Fibroblast of skin of scalp (primary cell): ENCODE measurements at regions not wholly inside any gene's neighbourhood (a gene's known extent, or its start where the extent isn't known, plus 50 kb on each side); places are given as distances from the start of the nearest gene placed in this dataset.
"Not testable (repeated sequence)": the region's sequence is repeated elsewhere in the genome, so short reads cannot be mapped to it uniquely, and the experiment has no call there.

ENCODE experiments used
- DNase-seq: peaks from one replicate; pipeline ENCODE4 v3.0.0-alpha.2; 2013

DNA sequence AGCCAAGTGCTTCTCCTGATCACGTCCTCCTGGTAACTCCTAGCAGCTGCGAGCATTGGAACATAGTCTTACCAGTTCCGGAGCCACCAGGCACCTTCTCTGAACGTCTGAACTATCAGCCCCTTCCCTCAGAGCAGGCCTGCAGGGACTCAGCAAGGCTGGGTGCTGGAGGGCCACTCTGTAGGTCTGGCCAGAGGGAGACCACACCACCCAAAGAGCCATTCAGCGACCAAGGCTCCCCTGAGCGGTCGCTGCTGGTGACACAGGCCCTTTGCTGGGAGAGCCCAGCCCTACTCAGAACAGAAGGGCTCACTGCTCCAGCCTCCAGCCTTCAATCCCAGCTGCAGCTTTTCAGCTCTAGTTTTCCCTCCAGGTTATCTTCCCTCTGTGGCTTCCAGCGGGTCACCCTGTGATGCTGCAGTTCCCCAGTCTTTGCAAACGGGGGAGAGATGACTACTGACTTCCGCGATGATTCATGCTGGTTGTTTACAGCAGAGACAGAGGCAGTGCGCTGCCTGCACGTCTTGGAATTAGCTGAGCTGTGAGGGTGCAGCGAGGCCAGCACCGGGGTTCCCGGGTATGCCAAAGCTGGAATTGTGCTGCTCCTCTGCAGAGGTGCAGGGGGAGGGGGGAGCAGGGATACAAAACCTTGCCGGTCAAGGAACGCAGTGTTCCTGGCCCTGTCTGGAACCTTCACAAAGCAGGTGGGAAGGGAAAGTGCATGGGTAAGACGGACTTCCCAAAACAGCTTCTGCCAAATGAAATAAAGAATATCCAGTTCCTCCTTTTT lies 161.4 kb downstream of the LY86 start:
- DNase-seq, result peak; percentile 68

DNA sequence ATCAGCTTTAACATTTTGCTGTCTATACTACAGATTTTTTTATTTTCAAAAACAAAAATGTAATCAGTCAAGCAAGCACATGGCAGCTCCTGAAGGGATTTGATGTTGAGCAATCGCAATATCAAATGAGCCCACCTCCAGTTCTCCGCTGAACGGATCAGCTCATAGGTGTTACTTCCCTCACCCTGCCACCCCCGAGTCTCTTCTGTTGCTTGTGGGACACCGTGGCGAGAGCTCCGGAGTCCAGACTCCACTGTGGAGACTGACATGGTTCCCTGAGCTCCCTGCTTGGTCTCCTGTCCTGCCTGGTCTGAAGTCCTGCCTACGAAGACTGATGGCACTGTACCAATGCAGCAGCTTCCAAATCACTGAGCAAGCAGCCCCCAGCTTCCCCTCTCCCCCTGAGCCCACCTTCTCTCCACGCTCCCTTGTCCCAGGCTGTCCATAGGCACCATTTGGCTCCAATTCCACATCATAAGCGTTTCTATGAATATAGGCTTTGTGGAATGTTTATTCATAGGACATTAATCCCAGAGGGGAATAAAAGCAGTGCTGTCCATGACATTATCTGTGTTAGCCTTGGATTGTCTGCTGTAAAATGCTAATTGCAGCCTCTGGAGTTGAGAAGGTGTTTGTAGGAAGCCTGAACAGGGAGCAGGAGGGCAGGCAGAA lies 162.2 kb downstream of the LY86 start:
- DNase-seq, result no peak

GRCh38 chr6:6751266-6751596 lies 162.7 kb downstream of the LY86 start:
- no peak for DNase-seq

- DNase-seq, result no peak
Observed at GRCh38 chr6:6751619-6752023, 163.1 kb downstream of the LY86 start.

DNA sequence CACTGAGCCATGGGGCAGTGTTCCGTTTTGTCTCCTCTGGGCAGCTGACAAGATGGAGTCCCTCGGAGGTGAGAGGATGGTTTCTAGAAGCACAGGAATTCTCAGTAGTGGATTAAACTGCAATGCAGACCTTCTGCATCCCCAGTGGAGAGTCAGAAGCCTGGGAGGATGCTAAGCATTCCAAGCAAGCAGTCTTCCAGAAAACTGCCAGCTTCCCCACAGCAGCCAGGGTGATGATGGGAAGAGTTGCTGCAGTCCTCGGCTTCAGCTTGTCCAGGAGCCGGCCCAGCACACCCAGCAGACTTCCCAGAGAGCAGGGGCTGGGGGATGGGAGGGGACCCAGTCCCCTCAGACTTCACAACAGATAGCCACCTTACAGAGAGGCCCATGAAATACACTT lies 163.6 kb downstream of the LY86 start:
- peak; percentile 58 for DNase-seq

DNA sequence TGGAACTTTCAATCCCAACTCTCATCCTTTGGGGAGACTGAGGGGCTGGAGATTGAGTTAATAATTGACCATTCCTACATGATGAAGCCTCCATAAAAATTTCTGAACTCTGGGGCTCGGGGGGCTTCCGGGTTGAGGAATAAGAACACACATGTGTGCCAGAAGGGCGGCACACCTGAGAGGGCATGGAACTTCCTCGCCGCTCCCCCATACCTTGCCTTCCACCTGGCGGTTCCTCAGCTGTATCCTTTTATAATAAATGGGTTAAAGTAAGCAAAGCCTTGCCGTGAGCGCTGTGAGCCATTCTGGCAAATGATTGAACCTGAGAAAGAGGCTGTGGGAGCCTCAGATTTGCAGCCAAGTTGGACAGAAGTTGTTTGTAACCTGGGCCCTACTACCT lies 164.8 kb downstream of the LY86 start:
- no peak for DNase-seq

DNA sequence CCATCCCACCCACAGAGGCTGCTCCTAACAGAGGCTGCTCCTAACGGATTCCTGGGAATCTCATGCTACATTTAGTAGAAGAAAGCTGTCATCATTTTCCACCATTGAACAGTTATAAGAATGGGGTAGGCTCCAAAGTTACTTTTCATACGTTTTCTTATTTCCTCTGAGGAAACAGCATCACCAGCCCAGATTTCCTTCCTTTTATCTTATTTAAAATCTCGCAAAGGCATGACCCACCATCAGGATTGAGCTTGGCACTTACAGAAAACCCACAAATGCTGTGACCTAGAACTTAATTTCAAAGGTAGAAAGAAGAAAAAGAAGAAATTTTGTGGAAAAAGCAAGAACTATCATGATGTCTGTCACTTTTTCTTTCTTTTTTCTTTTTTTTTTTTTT lies 168.0 kb downstream of the LY86 start:
- DNase-seq, result no peak

DNA sequence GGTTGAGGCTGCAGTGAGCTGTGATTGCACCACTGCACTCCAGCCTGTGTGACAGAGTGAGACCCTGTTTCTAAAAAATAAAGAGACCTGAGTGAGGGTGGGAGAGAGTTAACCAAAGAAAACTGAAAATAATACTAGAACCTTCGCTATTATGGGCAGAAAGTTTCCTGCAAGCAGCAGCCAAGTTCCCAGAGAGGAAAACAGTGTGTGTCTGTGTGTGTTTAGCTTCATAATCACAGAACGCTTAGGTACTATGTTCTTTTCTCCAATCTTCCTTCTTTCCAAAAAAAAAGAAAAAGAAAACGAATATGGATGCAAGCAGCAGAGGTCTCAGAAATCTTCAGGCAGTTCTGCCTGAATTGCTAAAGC lies 170.0 kb downstream of the LY86 start:
- DNase-seq, result no peak

DNA sequence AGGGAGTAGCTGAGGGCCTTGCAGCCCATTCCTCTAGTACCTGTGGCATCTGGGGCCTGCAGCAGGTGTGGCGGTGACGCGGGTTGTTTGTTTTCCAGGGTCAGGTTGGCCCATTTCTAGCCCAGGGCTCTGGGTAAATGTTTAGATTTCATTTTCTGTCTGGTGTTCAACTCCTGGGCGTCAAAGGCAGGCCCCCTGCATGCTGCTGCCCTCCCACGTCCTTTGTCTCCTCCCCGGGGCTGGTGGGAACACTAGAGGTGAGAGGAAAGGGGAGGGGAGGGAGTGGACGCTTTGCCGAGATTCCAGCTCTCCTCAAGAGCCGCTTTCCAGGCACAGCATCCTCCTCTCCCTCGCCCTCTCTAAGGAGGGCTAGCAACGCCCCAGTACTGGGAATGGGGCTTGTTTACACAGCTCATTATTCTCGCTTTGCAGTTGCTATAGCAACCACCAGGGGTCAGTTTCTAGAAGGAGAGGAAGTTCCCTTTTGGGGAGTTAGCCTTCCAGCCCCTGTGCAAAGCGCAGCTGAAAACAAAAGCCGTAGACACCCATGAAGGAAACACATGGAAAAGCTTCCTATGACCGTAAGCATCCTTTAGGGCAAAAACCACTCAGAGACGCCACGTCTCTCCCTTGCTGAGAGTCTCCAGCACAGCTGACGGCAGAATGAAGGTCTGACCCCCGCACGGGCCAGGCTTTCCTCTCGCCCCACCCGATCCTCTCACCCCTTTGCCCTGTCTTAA lies 170.6 kb downstream of the LY86 start:
- peak; percentile 73 for DNase-seq

GRCh38 chr6:6760002-6760401 lies 171.5 kb downstream of the LY86 start:
- no peak for DNase-seq

- not testable (repeated sequence) for DNase-seq
Observed at GRCh38 chr6:6762566-6762965, 174.0 kb downstream of the LY86 start.

DNA sequence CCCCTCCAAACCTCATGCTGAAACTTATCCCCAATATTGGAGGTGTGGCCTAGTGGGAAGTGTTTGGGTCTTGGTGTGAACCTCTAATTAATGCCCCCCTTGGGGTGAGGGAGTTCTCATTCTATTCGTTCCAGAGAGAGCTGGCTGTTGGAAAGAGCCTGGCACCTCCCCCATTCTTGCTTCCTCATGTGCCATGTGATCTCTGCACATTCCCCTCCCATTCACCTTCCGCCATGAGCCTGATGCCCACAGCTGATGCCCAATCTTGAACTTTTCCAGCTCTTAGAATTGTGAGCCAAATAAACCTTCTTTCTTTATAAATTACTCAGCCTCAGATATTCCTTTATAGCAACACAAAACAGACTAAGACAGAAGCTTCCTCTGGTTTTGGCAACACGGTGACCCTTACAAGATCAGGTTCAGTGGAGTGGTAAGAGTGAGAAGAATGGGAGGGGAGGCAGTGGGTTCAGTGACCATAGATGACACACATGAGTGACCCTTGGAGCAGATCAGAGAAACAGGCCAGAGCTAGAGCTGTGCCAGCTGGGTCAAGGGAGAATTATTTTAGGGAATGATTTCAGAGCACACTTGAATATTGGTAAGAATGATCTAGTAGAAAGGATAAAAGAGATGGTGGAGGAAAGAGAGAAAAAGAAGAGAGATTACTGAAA lies 176.4 kb downstream of the LY86 start:
- no peak for DNase-seq

DNA sequence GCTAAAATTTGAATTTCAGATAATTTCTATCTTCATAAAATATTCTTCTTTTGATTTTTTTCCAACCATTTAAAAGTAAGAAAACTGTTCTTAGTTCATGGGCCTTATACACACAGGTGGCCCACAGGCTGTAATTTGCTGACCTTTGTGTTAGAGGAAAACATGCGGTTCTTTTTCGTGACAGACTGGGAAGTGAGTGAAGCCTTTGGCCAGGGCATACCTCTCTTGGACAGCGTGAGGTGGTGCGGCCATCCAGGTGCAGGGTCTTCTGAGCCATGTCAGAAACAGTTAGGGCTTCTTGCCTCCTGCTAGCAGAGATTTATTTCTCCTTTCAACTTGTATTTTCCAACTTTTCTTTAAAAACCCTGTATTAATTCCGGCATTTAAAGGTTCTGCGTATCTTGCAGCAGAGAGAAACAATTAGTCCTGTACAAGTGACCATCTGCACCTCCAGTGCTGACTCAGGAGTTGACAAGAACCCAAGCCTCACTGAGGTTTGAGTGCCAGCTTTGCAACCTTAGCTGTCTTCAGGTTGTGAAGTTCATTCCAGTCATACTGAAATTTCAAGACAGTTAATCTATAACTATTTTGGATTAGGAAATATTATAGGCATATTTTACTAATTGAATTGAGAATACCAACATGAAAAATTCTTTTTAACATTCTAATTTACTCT lies 177.8 kb downstream of the LY86 start:
- no peak for DNase-seq

- DNase-seq, result no peak
Observed at GRCh38 chr6:6769466-6769865, 180.9 kb downstream of the LY86 start.

GRCh38 chr6:6771224-6771945 lies 182.9 kb downstream of the LY86 start:
- no peak for DNase-seq

DNA sequence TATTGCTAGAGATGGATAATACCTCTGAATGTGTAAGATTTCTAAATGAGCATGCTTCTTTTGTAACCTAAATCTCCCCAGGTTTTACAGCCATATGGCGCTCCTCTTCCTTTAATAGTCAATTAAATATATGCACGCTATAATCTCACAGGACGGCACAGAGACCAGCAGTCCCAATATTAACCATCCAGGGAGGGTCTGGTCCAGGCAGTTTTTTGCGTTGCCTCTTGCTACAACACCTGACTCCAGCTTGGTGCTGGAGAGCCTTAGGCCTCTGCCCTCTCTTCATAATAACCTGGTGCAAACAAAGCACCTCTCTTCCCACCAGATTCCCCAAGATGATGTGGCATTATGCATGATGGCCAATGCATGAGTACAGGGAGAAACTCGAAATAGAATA lies 183.4 kb downstream of the LY86 start:
- no peak for DNase-seq

DNA sequence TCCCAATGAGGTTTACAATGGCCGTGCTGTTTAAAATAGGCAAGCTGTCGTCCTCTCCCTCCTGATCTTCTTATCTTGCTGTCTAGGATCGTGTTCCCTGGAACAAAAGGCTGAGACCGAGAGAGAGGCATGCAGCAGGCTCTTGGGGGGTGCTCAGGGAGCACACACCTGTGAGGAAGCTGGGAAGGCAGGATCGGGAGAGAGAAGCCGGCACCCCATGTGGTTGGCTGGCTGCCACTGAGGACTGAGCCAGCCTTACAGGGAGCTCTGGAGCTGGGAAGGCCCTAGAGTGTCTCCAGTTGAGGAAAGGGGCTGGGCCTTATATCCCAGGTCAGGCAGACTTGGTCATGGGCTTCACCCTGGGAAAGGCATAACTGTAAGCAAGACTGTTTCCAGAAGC lies 184.2 kb downstream of the LY86 start:
- no peak for DNase-seq

DNA sequence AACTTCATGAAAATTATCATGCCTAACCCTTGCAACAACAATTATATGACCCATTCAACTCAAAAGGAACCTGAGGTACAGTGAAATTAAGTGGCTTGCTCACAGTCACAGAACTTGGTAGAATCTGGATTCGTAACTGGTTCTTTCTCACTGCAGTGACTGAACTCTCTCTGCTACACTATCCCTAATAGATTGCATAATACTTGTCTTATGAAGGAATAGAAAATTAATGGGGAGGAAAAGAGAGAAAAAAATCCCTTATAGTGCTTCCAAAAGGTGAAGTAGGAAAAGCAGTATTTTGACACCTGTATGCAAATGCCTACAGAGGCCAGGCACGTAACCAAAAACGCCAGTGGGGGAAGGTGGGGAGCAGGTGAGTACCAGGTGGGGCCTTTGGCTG lies 186.6 kb downstream of the LY86 start:
- no peak for DNase-seq

- DNase-seq, result no peak
Observed at GRCh38 chr6:6780231-6780630, 191.7 kb downstream of the LY86 start.

DNA sequence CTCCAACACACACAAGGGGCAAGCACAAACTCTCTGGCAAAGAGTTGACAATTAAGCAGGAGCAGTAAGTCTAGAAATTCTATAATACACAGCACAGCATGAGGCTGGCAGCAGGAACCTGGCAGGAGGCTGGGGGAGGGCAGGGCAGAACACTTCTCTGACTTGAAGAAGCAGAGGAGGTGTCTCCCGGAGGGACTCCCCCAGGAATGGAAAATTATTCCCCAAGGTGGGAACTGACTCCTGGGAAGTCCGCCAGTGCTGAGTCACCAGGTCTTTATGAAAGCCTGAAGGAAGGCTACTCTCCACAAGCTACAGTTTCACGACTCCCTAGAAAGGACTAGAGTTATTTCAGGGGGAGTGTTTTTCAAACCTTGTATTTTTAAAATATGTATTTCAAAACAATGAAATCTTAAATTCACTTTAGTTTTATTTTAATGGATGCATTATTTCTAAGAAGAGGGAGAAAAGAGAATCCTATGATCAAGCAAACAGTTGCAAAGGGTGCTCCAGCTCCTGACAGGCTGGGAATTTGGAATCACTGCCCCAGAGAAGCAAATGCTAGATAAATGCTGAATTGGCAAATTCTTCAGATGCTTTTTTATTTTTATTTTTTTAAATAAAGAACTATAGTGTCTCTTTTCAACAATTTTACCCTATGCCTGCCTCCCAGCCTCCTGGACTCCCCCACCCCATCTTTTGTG lies 192.8 kb downstream of the LY86 start:
- peak; percentile 91 for DNase-seq

GRCh38 chr6:6781873-6782227 lies 193.3 kb downstream of the LY86 start:
- no peak for DNase-seq
